ENCODE measurements at regions not wholly inside any gene's neighbourhood (a gene's known extent, or its start where the extent isn't known, plus 50 kb on each side); places are given as distances from the start of the nearest gene placed in this dataset.

DNA sequence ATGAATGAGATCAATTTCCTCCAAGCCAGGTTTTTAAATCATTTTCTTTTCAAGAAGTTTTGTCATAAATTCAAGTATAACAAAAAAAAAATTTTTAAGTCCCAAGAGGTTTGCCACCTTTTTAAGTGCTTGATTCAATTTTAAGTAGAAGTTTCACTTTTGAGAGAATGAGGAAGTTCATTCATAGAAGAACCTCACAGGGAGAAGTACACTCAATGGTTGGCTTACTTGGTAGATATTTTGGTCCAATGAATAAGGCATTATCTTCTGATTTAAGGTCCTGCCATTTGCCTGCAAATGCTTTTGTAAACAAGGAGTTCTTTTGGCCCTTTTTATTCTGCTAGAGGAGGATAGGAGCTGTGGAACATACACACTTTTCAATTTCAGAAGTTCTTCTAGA lies 96.7 kb upstream of the NOVA1 start:
- no peaks in the 10 kb centered on the region for H3K27me3 ChIP-seq
- intact Hi-C loops (cut with DNase I; ENCODE audit: low total_unique reads) = no loop called here
- H3K4me3 ChIP-seq = no peak overlapping the region
- no peaks in the 10 kb centered on the region for H3K9me3 ChIP-seq
- no peak for DNase-seq
- H3K36me3 ChIP-seq (ENCODE audit: low read depth, missing control alignments) = no peaks in the 10 kb centered on the region
- TF ChIP-seq POLR2A (IDR thresholded peaks at IDR 0.05) = no peak
- TF ChIP-seq, protein P1, sequence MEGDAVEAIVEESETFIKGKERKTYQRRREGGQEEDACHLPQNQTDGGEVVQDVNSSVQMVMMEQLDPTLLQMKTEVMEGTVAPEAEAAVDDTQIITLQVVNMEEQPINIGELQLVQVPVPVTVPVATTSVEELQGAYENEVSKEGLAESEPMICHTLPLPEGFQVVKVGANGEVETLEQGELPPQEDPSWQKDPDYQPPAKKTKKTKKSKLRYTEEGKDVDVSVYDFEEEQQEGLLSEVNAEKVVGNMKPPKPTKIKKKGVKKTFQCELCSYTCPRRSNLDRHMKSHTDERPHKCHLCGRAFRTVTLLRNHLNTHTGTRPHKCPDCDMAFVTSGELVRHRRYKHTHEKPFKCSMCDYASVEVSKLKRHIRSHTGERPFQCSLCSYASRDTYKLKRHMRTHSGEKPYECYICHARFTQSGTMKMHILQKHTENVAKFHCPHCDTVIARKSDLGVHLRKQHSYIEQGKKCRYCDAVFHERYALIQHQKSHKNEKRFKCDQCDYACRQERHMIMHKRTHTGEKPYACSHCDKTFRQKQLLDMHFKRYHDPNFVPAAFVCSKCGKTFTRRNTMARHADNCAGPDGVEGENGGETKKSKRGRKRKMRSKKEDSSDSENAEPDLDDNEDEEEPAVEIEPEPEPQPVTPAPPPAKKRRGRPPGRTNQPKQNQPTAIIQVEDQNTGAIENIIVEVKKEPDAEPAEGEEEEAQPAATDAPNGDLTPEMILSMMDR (IDR thresholded peaks at IDR 0.05) = no peak
- H3K4me1 ChIP-seq = no peaks in the 10 kb centered on the region
- no peak overlapping the region for H3K27ac ChIP-seq

DNA sequence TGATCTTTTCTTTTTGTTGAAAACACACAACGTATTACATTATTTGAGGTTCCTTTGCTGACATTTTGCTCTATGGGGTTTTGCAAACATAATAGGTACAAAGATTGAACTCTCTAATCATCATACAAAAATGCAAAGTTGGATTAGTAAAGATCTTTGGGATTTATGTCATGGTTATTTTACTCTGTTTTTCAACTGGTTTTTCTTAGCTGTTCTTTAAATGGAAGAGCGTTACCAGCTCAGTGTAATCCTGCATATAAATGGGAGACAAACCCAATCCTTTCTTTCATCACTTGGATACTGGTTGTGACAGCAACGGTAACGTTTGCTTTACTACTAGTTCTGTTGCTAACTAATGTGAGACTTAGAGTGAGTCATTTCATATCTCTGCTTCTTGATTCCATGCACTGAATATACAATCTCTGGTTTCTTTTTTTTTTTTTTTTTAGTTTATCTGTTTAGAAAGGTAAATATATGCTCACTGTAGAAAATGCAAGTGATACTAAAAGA lies 104.9 kb upstream of the NOVA1 start:
- no peak for TF ChIP-seq POLR2A (IDR thresholded peaks at IDR 0.05)
- TF ChIP-seq, protein P1 (IDR thresholded peaks at IDR 0.05) = no peak
- no peak for DNase-seq
- H3K36me3 ChIP-seq (ENCODE audit: low read depth, missing control alignments) = no peaks in the 10 kb centered on the region
- no peaks in the 10 kb centered on the region for H3K4me1 ChIP-seq
- WGBS, 2 donors = 78 to 79% methylated on average over 4 of the region's 4 CpGs
- H3K9me3 ChIP-seq = no peaks in the 10 kb centered on the region
- no peaks in the 10 kb centered on the region for H3K27me3 ChIP-seq
- no peak overlapping the region for H3K4me3 ChIP-seq
- H3K27ac ChIP-seq = no peak overlapping the region
- intact Hi-C loops (cut with DNase I; ENCODE audit: low total_unique reads) = no loop called here

DNA sequence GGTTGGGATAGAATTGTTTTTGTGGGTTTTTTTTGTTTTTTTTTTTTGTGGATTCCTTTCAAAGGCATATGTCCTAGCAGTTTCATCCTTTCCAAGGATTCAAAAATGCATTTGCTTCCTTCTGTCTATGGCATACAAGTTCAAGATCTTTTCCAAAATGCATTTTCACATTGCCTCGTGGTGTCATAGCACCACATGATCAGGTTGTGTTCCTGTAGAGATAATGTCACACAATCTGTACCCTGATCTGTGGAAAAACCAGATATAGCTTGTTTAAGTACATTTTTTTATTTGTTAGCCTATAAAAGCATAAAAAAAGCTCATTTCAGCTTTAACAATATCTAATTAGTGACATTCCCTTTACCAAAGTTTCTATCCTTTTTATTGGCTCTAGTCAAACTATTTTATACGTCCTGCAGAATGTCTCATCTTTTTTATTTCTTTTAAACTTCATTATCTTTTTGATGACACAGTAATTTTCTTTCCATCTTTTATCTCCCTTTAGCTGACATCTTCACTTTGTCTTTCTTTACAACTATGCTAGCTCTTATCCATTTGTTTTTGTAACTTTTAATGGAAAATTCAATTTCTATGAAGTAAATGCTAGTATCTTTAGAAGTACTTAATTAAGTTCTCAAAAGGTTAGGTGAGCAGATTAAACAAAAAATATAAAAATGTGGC lies 106.0 kb upstream of the NOVA1 start:
- no peak for DNase-seq
- no peak overlapping the region for H3K4me3 ChIP-seq
- H3K9me3 ChIP-seq = no peaks in the 10 kb centered on the region
- H3K4me1 ChIP-seq = no peaks in the 10 kb centered on the region
- H3K36me3 ChIP-seq (ENCODE audit: low read depth, missing control alignments) = no peaks in the 10 kb centered on the region
- no peaks in the 10 kb centered on the region for H3K27me3 ChIP-seq
- WGBS, 2 donors = 85 to 87% methylated on average over 2 of the region's 2 CpGs
- TF ChIP-seq, protein P1 (IDR thresholded peaks at IDR 0.05) = no peak
- TF ChIP-seq POLR2A (IDR thresholded peaks at IDR 0.05) = no peak
- intact Hi-C loops (cut with DNase I; ENCODE audit: low total_unique reads) = no loop called here
- H3K27ac ChIP-seq = no peak overlapping the region

DNA sequence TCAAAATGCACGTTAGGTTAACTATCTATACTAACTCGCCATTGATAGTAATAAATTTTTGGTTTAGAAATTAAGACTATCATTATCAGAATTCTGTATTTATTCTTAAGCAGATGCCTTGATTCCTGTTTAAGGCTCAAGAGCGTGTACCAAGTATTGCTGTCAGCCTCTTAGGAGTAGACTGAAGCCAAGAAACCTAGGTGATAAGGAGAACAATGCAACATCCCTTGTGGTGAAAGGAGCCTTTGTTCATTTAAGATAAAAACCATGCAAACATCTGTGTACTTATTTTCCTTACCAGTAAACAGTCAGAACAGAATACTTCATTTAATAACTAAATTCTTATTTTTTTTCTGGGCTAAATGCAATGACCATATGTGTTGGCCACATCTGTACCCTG lies 109.4 kb upstream of the NOVA1 start:
- TF ChIP-seq POLR2A (IDR thresholded peaks at IDR 0.05) = no peak
- TF ChIP-seq, protein P1 (IDR thresholded peaks at IDR 0.05) = no peak
- no peaks in the 10 kb centered on the region for H3K27me3 ChIP-seq
- H3K36me3 ChIP-seq (ENCODE audit: low read depth, missing control alignments) = no peaks in the 10 kb centered on the region
- H3K9me3 ChIP-seq = no peaks in the 10 kb centered on the region
- H3K4me1 ChIP-seq = no peaks in the 10 kb centered on the region
- no peak overlapping the region for H3K4me3 ChIP-seq
- H3K27ac ChIP-seq = no peak overlapping the region
- no peak for DNase-seq
- intact Hi-C loops (cut with DNase I; ENCODE audit: low total_unique reads) = no loop called here
- 66 to 67% methylated on average over 3 of the region's 3 CpGs for WGBS, 2 donors

DNA sequence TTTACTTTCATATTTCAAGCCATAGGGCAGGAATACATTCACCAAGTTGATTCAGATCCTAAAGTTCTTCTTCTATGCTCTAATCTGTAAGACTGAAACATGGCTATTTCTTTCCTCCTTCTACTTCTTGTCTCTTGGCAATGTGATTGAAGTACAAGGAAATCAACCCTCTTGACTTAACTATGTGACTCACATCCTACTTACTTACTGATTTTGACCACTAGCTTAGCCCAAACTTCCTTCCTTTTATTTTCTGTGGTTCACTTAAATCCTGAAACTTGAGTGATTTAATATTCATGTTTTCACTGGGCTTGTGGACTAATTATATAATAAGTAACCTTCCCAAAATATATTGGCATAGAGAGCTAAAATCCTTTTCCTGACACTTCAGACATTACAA lies 111.2 kb upstream of the NOVA1 start:
- no peaks in the 10 kb centered on the region for H3K36me3 ChIP-seq (ENCODE audit: low read depth, missing control alignments)
- intact Hi-C loops (cut with DNase I; ENCODE audit: low total_unique reads) = no loop called here
- H3K27me3 ChIP-seq = no peaks in the 10 kb centered on the region
- DNase-seq = no peak
- H3K4me3 ChIP-seq = no peak overlapping the region
- H3K4me1 ChIP-seq = no peaks in the 10 kb centered on the region
- H3K27ac ChIP-seq = no peak overlapping the region
- H3K9me3 ChIP-seq = no peaks in the 10 kb centered on the region
- TF ChIP-seq, protein P1 (IDR thresholded peaks at IDR 0.05) = no peak
- TF ChIP-seq POLR2A (IDR thresholded peaks at IDR 0.05) = no peak
